Hepatocyte (in vitro differentiated cells): ENCODE measurements at regions not wholly inside any gene's neighbourhood (a gene's known extent, or its start where the extent isn't known, plus 50 kb on each side); places are given as distances from the start of the nearest gene placed in this dataset.

Experiments
- CTCF ChIP-seq: fragments of 200-600 bp; sonication (generic); IDR thresholded peaks from 2 replicates; pipeline ENCODE4 v1.5.1; 2016; ENCODE audit warnings: antibody characterized with exemption, mild to moderate bottlenecking; ENCODE audit not compliant: poor library complexity
- EZH2 ChIP-seq: fragments of 200-600 bp; sonication (generic); IDR thresholded peaks from 2 replicates; pipeline ENCODE4 v1.6.1; 2016; ENCODE audit warnings: antibody characterized with exemption, mild to moderate bottlenecking, borderline replicate concordance

GRCh38 chr3:6605227-6605626 lies 255.7 kb upstream of the GRM7 start:
- TF ChIP-seq CTCF, result no peak
- no peak for TF ChIP-seq EZH2
